Karpas-422 (cell line): ENCODE measurements at regions not wholly inside any gene's neighbourhood (a gene's known extent, or its start where the extent isn't known, plus 50 kb on each side); places are given as distances from the start of the nearest gene placed in this dataset.

Experiments used
- DNase-seq: peaks from one replicate; pipeline ENCODE4 v3.0.0-alpha.2; 2015
- H2AFZ ChIP-seq: fragments of 200-600 bp; sonication (generic); 2 replicates; pipeline ENCODE4 v1.6.1; 2014; ENCODE audit warnings: antibody characterized with exemption, low read length, mixed read lengths
- H3K27ac ChIP-seq: fragments of 200-600 bp; sonication (generic); 2 replicates; pipeline ENCODE4 v1.5.1; 2014; ENCODE audit warnings: mild to moderate bottlenecking, low read length, moderate library complexity
- H3K27me3 ChIP-seq: fragments of 200-600 bp; sonication (generic); 2 replicates; pipeline ENCODE4 v1.6.1; 2014; ENCODE audit warnings: low read length, mixed read lengths
- H3K36me3 ChIP-seq: fragments of 200-600 bp; sonication (generic); 2 replicates; pipeline ENCODE4 v1.6.1; 2014; ENCODE audit warnings: low read length, mixed read lengths; ENCODE audit not compliant: insufficient read depth
- H3K4me1 ChIP-seq: fragments of 200-600 bp; sonication (generic); 2 replicates; pipeline ENCODE4 v1.6.1; 2014; ENCODE audit warnings: mild to moderate bottlenecking, low read length, mixed read lengths
- H3K4me2 ChIP-seq: fragments of 200-600 bp; sonication (generic); 2 replicates; pipeline ENCODE4 v1.6.1; 2014; ENCODE audit warnings: low read length, low read depth, mild to moderate bottlenecking; ENCODE audit not compliant: poor library complexity, severe bottlenecking
- H3K4me3 ChIP-seq: fragments of 200-600 bp; sonication (generic); 2 replicates; pipeline ENCODE4 v1.5.1; 2014; ENCODE audit warnings: mild to moderate bottlenecking, antibody characterized with exemption, low read length, mixed read lengths
- H3K79me2 ChIP-seq: fragments of 200-600 bp; sonication (generic); 2 replicates; pipeline ENCODE4 v1.6.1; 2014; ENCODE audit warnings: mild to moderate bottlenecking, low read length, mixed read lengths
- H3K9ac ChIP-seq: fragments of 200-600 bp; sonication (generic); 2 replicates; pipeline ENCODE4 v1.6.0; 2014; ENCODE audit warnings: low read length
- H3K9me2 ChIP-seq: fragments of 200-600 bp; sonication (generic), shearing (Covaris generic); replicated peaks from 2 replicates; pipeline ENCODE4 v1.6.0; 2014; ENCODE audit warnings: mild to moderate bottlenecking, low read length, moderate library complexity; ENCODE audit not compliant: insufficient read depth
- H3K9me3 ChIP-seq: fragments of 300-700, 200-600 bp; sonication (generic); 2 replicates; pipeline ENCODE4 v1.6.1; 2014; ENCODE audit warnings: low read length, mixed read lengths
- H4K20me1 ChIP-seq: fragments of 200-600 bp; sonication (generic); 2 replicates; pipeline ENCODE4 v1.6.1; 2014; ENCODE audit warnings: mild to moderate bottlenecking, antibody characterized with exemption, low read length, low read depth; ENCODE audit not compliant: insufficient read depth

GRCh38 chr11:113556036-113556435, 80.8 kb upstream of the DRD2 start:
- H2AFZ ChIP-seq = no peak overlapping the region
- no peaks in the 10 kb centered on the region for H3K27me3 ChIP-seq
- H3K27ac ChIP-seq = peak overlapping the region; percentile 99
- H3K9ac ChIP-seq = no peak overlapping the region
- H3K9me3 ChIP-seq = no peaks in the 10 kb centered on the region
- peaks cover 59% of the 10 kb centered on the region for H3K4me1 ChIP-seq
- no peaks in the 10 kb centered on the region for H4K20me1 ChIP-seq
- H3K4me3 ChIP-seq = 0 out of 2 replicates have a peak overlapping the region, but pooled peaks have one; percentile 14
- H3K9me2 ChIP-seq = no peaks in the 10 kb centered on the region
- peak; percentile 68 for DNase-seq
- no peaks in the 10 kb centered on the region for H3K36me3 ChIP-seq
- H3K79me2 ChIP-seq = no peaks in the 10 kb centered on the region
- H3K4me2 ChIP-seq = peak overlapping the region; percentile 66

GRCh38 chr11:113555071-113555619, 79.9 kb upstream of the DRD2 start:
- H3K9me3 ChIP-seq = no peaks in the 10 kb centered on the region
- DNase-seq = peak; percentile 49
- H3K36me3 ChIP-seq = no peaks in the 10 kb centered on the region
- peak overlapping the region; percentile 61 for H3K9ac ChIP-seq
- H3K4me2 ChIP-seq = peak overlapping the region; percentile 66
- H3K27ac ChIP-seq = peak overlapping the region; percentile 99
- no peaks in the 10 kb centered on the region for H3K79me2 ChIP-seq
- no peak overlapping the region for H2AFZ ChIP-seq
- peak overlapping the region; percentile 40; the same call in 1 of the 2 replicates for H3K4me3 ChIP-seq
- H3K9me2 ChIP-seq = no peaks in the 10 kb centered on the region
- no peaks in the 10 kb centered on the region for H4K20me1 ChIP-seq
- H3K27me3 ChIP-seq = no peaks in the 10 kb centered on the region
- H3K4me1 ChIP-seq = peaks cover 62% of the 10 kb centered on the region

- Histone ChIP-seq H3K4me1 (peaks cover 62% of the 10 kb centered on the region), H3K36me3 (no peaks in the 10 kb centered on the region), H4K20me1 (no peaks in the 10 kb centered on the region), H3K9me2 (no peaks in the 10 kb centered on the region), H3K27ac (peak overlapping the region; percentile 99), H3K79me2 (no peaks in the 10 kb centered on the region), H3K9me3 (no peaks in the 10 kb centered on the region), H3K27me3 (no peaks in the 10 kb centered on the region), H3K4me3 (peak overlapping the region; percentile 40; the same call in 1 of the 2 replicates), H2AFZ (no peak overlapping the region), H3K9ac (peak overlapping the region; percentile 65), H3K4me2 (peak overlapping the region; percentile 66)
- peak; percentile 89 for DNase-seq
Measured at GRCh38 chr11:113554526-113554925, 79.3 kb upstream of the DRD2 start.

- peak overlapping the region; percentile 66 for H3K4me2 ChIP-seq
- H3K36me3 ChIP-seq = no peaks in the 10 kb centered on the region
- H3K79me2 ChIP-seq = no peaks in the 10 kb centered on the region
- no peaks in the 10 kb centered on the region for H4K20me1 ChIP-seq
- H3K9ac ChIP-seq = peak overlapping the region; percentile 65
- H3K9me3 ChIP-seq = no peaks in the 10 kb centered on the region
- peak; percentile 81 for DNase-seq
- no peak overlapping the region for H2AFZ ChIP-seq
- H3K27me3 ChIP-seq = no peaks in the 10 kb centered on the region
- H3K27ac ChIP-seq = peak overlapping the region; percentile 99
- peaks cover 62% of the 10 kb centered on the region for H3K4me1 ChIP-seq
- H3K9me2 ChIP-seq = no peaks in the 10 kb centered on the region
- peak overlapping the region; percentile 38; the same call in 1 of the 2 replicates for H3K4me3 ChIP-seq
Measured at GRCh38 chr11:113553915-113554314, 78.7 kb upstream of the DRD2 start.

- H3K4me1 ChIP-seq = peaks cover 62% of the 10 kb centered on the region
- H2AFZ ChIP-seq = no peak overlapping the region
- no peaks in the 10 kb centered on the region for H3K27me3 ChIP-seq
- no peaks in the 10 kb centered on the region for H4K20me1 ChIP-seq
- peak overlapping the region; percentile 66 for H3K4me2 ChIP-seq
- peak overlapping the region; percentile 9; the same call in 1 of the 2 replicates for H3K9ac ChIP-seq
- H3K4me3 ChIP-seq = no peak overlapping the region
- no peaks in the 10 kb centered on the region for H3K79me2 ChIP-seq
- no peaks in the 10 kb centered on the region for H3K9me2 ChIP-seq
- H3K9me3 ChIP-seq = no peaks in the 10 kb centered on the region
- peak overlapping the region; percentile 99 for H3K27ac ChIP-seq
- no peaks in the 10 kb centered on the region for H3K36me3 ChIP-seq
- no peak for DNase-seq
Measured at GRCh38 chr11:113553235-113553634, 78.0 kb upstream of the DRD2 start.

GRCh38 chr11:113552271-113552670, 77.1 kb upstream of the DRD2 start:
- H3K27ac ChIP-seq = peak overlapping the region; percentile 99
- H3K4me1 ChIP-seq = peaks cover 62% of the 10 kb centered on the region
- peak overlapping the region; percentile 19 for H3K4me2 ChIP-seq
- peak overlapping the region; percentile 71; the same call in 1 of the 2 replicates for H2AFZ ChIP-seq
- no peaks in the 10 kb centered on the region for H3K36me3 ChIP-seq
- H3K79me2 ChIP-seq = no peaks in the 10 kb centered on the region
- no peaks in the 10 kb centered on the region for H4K20me1 ChIP-seq
- DNase-seq = peak; percentile 68
- H3K27me3 ChIP-seq = no peaks in the 10 kb centered on the region
- H3K9me3 ChIP-seq = no peaks in the 10 kb centered on the region
- H3K9ac ChIP-seq = no peak overlapping the region; the same call in 1 of the 2 replicates
- no peak overlapping the region for H3K4me3 ChIP-seq
- H3K9me2 ChIP-seq = no peaks in the 10 kb centered on the region

- Histone ChIP-seq H3K9ac (no peak overlapping the region), H3K4me2 (peak overlapping the region; percentile 19), H3K4me1 (peaks cover 57% of the 10 kb centered on the region), H3K79me2 (no peaks in the 10 kb centered on the region), H3K27ac (peak overlapping the region; percentile 99), H3K9me3 (no peaks in the 10 kb centered on the region), H3K9me2 (no peaks in the 10 kb centered on the region), H2AFZ (0 out of 2 replicates have a peak overlapping the region, but pooled peaks have one; percentile 71), H3K4me3 (no peak overlapping the region), H3K27me3 (no peaks in the 10 kb centered on the region), H4K20me1 (no peaks in the 10 kb centered on the region), H3K36me3 (no peaks in the 10 kb centered on the region)
- no peak for DNase-seq
Measured at GRCh38 chr11:113551645-113552044, 76.4 kb upstream of the DRD2 start.

- no peak overlapping the region for H3K27ac ChIP-seq
- no peak overlapping the region for H3K4me2 ChIP-seq
- DNase-seq = no peak
- H3K4me3 ChIP-seq = no peak overlapping the region
- H2AFZ ChIP-seq = no peak overlapping the region
- H3K79me2 ChIP-seq = no peaks in the 10 kb centered on the region
- H4K20me1 ChIP-seq = no peaks in the 10 kb centered on the region
- no peaks in the 10 kb centered on the region for H3K9me3 ChIP-seq
- H3K9ac ChIP-seq = no peak overlapping the region
- no peaks in the 10 kb centered on the region for H3K9me2 ChIP-seq
- no peaks in the 10 kb centered on the region for H3K27me3 ChIP-seq
- peaks cover 40% of the 10 kb centered on the region for H3K4me1 ChIP-seq
- H3K36me3 ChIP-seq = no peaks in the 10 kb centered on the region
Measured at GRCh38 chr11:113549611-113550578, 74.7 kb upstream of the DRD2 start.
